Upper lobe of right lung (tissue), 1 donor: ENCODE measurements at regions not wholly inside any gene's neighbourhood (a gene's known extent, or its start where the extent isn't known, plus 50 kb on each side); places are given as distances from the start of the nearest gene placed in this dataset.

Experiments used
- ATAC-seq: fragments of 200-7000 bp; cut with Tn5 transposase; one replicate; pipeline ENCODE4 v1.9.1; 2020; ENCODE audit warnings: mild to moderate bottlenecking, moderate library complexity
- DNase-seq: peaks from one replicate; pipeline ENCODE4 v3.0.0-alpha.2; 2020
- H3K27ac ChIP-seq: fragments of 200-600 bp; one replicate; pipeline ENCODE4 v1.8.0; 2022
- H3K27me3 ChIP-seq: fragments of 200-600 bp; one replicate; pipeline ENCODE4 v1.8.0; 2022; ENCODE audit warnings: mild to moderate bottlenecking
- H3K36me3 ChIP-seq: fragments of 200-600 bp; one replicate; pipeline ENCODE4 v1.8.0; 2022
- H3K4me1 ChIP-seq: fragments of 200-600 bp; one replicate; pipeline ENCODE4 v1.8.0; 2022
- H3K4me3 ChIP-seq: fragments of 200-600 bp; one replicate; pipeline ENCODE4 v1.8.0; 2022; ENCODE audit warnings: mild to moderate bottlenecking
- H3K9me3 ChIP-seq: fragments of 200-600 bp; one replicate; pipeline ENCODE4 v1.8.0; 2022
- CTCF ChIP-seq: fragments of 200-600 bp; IDR thresholded peaks from one replicate; pipeline ENCODE4 v1.8.0; 2022; ENCODE audit warnings: antibody characterized with exemption
- intact Hi-C: fragments of 100-400 bp; cut with DNase I; formaldehyde crosslinking; loops from one replicate; pipeline ENCODE4 v1.11.0; 2022
- donor health status: DM: no; HTN: yes; CAD: no; lungs with severe emphysema.

DNA sequence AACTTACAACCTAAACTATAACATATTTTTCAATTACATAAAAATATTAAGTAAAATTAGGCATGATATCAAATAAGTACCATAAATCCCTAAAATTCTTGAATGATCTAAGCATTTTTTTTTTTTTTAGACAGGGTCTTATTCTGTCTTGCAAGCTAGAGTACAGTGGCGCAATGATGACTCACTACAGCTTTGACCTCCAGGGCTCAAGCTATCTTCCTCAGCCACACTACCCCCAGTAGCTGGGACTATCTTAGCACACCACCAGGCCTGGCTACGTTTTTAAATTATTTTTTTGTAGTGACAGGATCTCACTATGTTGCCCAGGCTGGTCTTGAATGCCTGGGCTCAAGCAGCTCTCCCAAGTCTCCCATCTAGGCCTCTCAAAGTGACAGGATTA is 1042.3 kb downstream of the FSTL5 start:
- TF ChIP-seq CTCF: no peak
- intact Hi-C loops: no loop called here
- Histone ChIP-seq H3K9me3 (peaks cover 3% of the 10 kb centered on the region), H3K4me3 (no peak overlapping the region), H3K27ac (no peak overlapping the region), H3K4me1 (no peaks in the 10 kb centered on the region), H3K36me3 (no peaks in the 10 kb centered on the region), H3K27me3 (no peaks in the 10 kb centered on the region)
- ATAC-seq (no peak), DNase-seq (no peak)

DNA sequence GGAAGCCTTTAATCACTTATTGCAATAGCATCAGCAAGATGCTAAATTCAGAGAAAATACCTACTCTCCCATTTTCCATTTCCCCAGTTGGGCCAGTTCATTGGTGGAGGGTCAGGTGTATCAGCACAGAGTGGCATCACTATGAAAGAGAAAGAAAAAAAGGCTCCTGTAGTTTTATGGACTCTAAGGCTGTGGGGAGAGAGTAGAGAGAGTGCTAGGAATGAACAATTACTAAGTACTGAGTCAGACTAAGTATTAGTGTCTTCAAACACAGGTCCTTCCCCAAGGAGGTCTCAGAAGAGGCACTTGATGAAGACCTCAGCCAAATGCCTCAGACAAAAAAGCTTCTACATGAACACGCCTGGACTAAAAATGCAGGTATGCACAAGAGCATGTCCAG is 1061.9 kb downstream of the FSTL5 start:
- ATAC-seq (no peak), DNase-seq (no peak)
- no peak for TF ChIP-seq CTCF
- Histone ChIP-seq H3K4me1 (no peaks in the 10 kb centered on the region), H3K27me3 (no peaks in the 10 kb centered on the region), H3K4me3 (no peak overlapping the region), H3K36me3 (no peaks in the 10 kb centered on the region), H3K27ac (no peak overlapping the region), H3K9me3 (no peaks in the 10 kb centered on the region)
- intact Hi-C loops: no loop called here

- Histone ChIP-seq H3K4me3 (no peak overlapping the region), H3K27me3 (no peaks in the 10 kb centered on the region), H3K4me1 (no peaks in the 10 kb centered on the region), H3K27ac (no peak overlapping the region), H3K9me3 (no peaks in the 10 kb centered on the region), H3K36me3 (no peaks in the 10 kb centered on the region)
- ATAC-seq (no peak), DNase-seq (no peak)
- intact Hi-C loops: no loop called here
- TF ChIP-seq CTCF: no peak
Measured at GRCh38 chr4:161097821-161098220, 1066.0 kb downstream of the FSTL5 start.

DNA sequence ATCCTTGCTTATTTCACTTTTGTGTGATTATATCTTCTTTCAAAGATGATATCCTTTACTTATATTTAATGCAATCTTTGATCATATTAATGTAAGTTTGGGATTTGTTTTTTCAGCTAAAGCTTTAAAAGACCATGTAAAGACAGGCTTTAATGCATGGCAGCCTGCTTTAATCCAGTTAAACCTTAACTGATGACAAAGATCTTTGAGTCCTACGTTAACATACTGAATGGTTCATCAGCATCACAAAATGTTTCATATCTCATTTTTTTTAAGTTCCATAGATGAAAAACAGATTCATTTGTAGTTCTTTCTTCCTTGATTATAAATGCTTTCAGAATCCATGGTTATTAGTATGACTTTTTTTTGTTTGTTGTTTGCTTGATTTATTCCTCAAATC is 1102.8 kb downstream of the FSTL5 start:
- Histone ChIP-seq H3K4me1 (no peaks in the 10 kb centered on the region), H3K36me3 (no peaks in the 10 kb centered on the region), H3K27me3 (no peaks in the 10 kb centered on the region), H3K27ac (no peak overlapping the region), H3K9me3 (no peaks in the 10 kb centered on the region), H3K4me3 (no peak overlapping the region)
- ATAC-seq (no peak), DNase-seq (no peak)
- TF ChIP-seq CTCF: no peak
- intact Hi-C loops: no loop called here
